ENCODE measurements at regions not wholly inside any gene's neighbourhood (a gene's known extent, or its start where the extent isn't known, plus 50 kb on each side); places are given as distances from the start of the nearest gene placed in this dataset.
A peak's percentile ranks its signal among the peaks of the same experiment; 100 is the strongest.

GRCh38 chr17:13736916-13737315 is 135.2 kb upstream of the HS3ST3A1 start:
- DNase-seq: peak in 1 of 3 donors; percentile 72

GRCh38 chr17:13740686-13741085 is 139.0 kb upstream of the HS3ST3A1 start:
- DNase-seq: no peak

GRCh38 chr17:13741744-13742143 is 140.0 kb upstream of the HS3ST3A1 start:
- DNase-seq: no peak

- DNase-seq: no peak
These were observed 142.2 kb upstream of the HS3ST3A1 start for GRCh38 chr17:13743906-13744305.

GRCh38 chr17:13746404-13746803 is 144.7 kb upstream of the HS3ST3A1 start:
- DNase-seq: no peak

- DNase-seq: no peak
These were observed 147.6 kb upstream of the HS3ST3A1 start for GRCh38 chr17:13749166-13749890.

GRCh38 chr17:13749891-13750235 is 148.1 kb upstream of the HS3ST3A1 start:
- no peak for DNase-seq

- peak in 1 of 3 donors; percentile 52 for DNase-seq
These were observed 149.4 kb upstream of the HS3ST3A1 start for GRCh38 chr17:13750816-13751793.

- no peak for DNase-seq
These were observed 151.4 kb upstream of the HS3ST3A1 start for GRCh38 chr17:13753154-13753553.

GRCh38 chr17:13753771-13754170 is 152.0 kb upstream of the HS3ST3A1 start:
- DNase-seq: no peak

GRCh38 chr17:13755851-13756250 is 154.1 kb upstream of the HS3ST3A1 start:
- DNase-seq: no peak

GRCh38 chr17:13756763-13757162 is 155.0 kb upstream of the HS3ST3A1 start:
- DNase-seq: no peak

- no peak for DNase-seq
These were observed 156.1 kb upstream of the HS3ST3A1 start for GRCh38 chr17:13757871-13758270.

GRCh38 chr17:13759518-13760335 is 158.0 kb upstream of the HS3ST3A1 start:
- no peak for DNase-seq

GRCh38 chr17:13761038-13761603 is 159.4 kb upstream of the HS3ST3A1 start:
- DNase-seq: no peak

GRCh38 chr17:13765701-13766100 is 164.0 kb upstream of the HS3ST3A1 start:
- DNase-seq: no peak

- no peak for DNase-seq
These were observed 169.0 kb upstream of the HS3ST3A1 start for GRCh38 chr17:13770702-13771101.

- no peak for DNase-seq
These were observed 173.7 kb upstream of the HS3ST3A1 start for GRCh38 chr17:13775450-13775849.

GRCh38 chr17:13776027-13776551 is 174.4 kb upstream of the HS3ST3A1 start:
- DNase-seq: peak in 2 of 3 donors; percentile 4 to 52

GRCh38 chr17:13777003-13777402 is 175.3 kb upstream of the HS3ST3A1 start:
- no peak for DNase-seq

GRCh38 chr17:13784434-13785095 is 182.8 kb upstream of the HS3ST3A1 start:
- no peak for DNase-seq

All from muscle of back (tissue), 3 donors.